Gastroesophageal sphincter (tissue), 3 donors: ENCODE measurements at regions not wholly inside any gene's neighbourhood (a gene's known extent, or its start where the extent isn't known, plus 50 kb on each side); places are given as distances from the start of the nearest gene placed in this dataset.

Experiments used
- CTCF ChIP-seq, 4 experiments: fragments of 200-600 bp in 2 of 4; fragments of 450-650 bp in 2 of 4; sonication (generic) in 1 of 4; IDR thresholded peaks; one replicate each; pipeline ENCODE4 v1.5.1; 2017 to 2019; ENCODE audit warnings: antibody characterized with exemption in 4 of 4, mild to moderate bottlenecking in 2 of 4, moderate library complexity in 2 of 4
- POLR2A ChIP-seq, 2 donors: fragments of 450-650 bp; IDR thresholded peaks; one replicate each; pipeline ENCODE4 v1.6.1; 2017; ENCODE audit warnings: antibody characterized with exemption in 2 of 2, mild to moderate bottlenecking in 2 of 2, moderate library complexity in 1 of 2

DNA sequence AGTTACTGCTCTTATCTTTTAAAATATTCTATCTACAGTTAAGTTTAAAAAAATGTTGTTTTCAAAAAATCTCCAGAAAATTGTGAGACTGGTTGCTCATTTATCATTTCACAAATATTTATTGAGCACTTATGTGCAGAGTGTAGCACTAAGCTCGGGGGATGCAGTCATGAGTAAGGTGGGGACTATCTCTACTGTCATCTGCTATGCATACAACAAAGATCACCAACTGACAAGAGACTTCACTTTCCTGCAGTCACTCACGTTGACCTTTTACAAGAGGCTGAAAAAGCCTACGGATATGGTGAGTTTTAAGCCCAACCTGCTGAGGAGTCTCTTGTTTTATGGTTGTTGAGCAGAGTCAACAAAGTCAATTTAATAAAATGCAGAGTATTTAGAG, 392.5 kb downstream of the KLF12 start:
- TF ChIP-seq CTCF (IDR thresholded peaks at IDR 0.05): no peak
- TF ChIP-seq POLR2A (IDR thresholded peaks at IDR 0.05): no peak
